Ovary (tissue), 3 donors: ENCODE measurements at regions not wholly inside any gene's neighbourhood (a gene's known extent, or its start where the extent isn't known, plus 50 kb on each side); places are given as distances from the start of the nearest gene placed in this dataset.

Source experiments
- CTCF ChIP-seq, 3 donors: fragments of 450-650 bp in 2 of 3; fragments of 200-600 bp in 1 of 3; IDR thresholded peaks; one replicate each; pipeline versions ENCODE4 v1.5.1 to v1.8.0; 2016 to 2022; ENCODE audit warnings: antibody characterized with exemption in 3 of 3, mild to moderate bottlenecking in 1 of 3
- POLR2A ChIP-seq: fragments of 450-650 bp; IDR thresholded peaks from one replicate; pipeline ENCODE4 v1.6.1; 2017; ENCODE audit warnings: antibody characterized with exemption, mild to moderate bottlenecking, moderate library complexity
- donor health status: DM: no; HTN: no; CAD: no.

DNA sequence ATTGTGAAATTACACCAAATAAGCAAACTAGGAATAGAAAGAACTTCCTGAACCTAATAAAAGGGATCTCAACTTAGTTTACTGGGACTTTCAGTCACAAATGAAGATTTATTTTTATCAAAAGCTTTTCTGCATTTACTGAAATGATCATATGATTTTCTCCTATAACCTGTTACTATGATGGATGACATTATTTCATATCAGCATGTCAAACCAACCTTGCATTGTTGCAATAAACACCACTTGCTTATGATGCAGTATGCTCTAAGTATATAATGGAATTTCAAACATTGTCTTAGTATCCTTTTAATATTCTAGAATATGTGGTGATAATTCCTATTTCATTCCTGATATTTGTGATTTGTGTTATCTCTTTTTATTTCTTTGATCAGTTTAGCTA, 303.0 kb downstream of the CGGBP1 start:
- no peak for TF ChIP-seq POLR2A
- TF ChIP-seq CTCF (IDR thresholded peaks at IDR 0.05), result no peak
